ENCODE measurements at regions not wholly inside any gene's neighbourhood (a gene's known extent, or its start where the extent isn't known, plus 50 kb on each side); places are given as distances from the start of the nearest gene placed in this dataset.

- H3K9me2 ChIP-seq (ENCODE audit: insufficient read depth, low read length) = no peaks in the 10 kb centered on the region
- H3K79me2 ChIP-seq (replicated peaks; ENCODE audit: insufficient read depth, low read length) = no peaks in the 10 kb centered on the region
- no peak overlapping the region for H2AFZ ChIP-seq (ENCODE audit: low read depth, low read length)
- no peak overlapping the region for H3K4me3 ChIP-seq (ENCODE audit: low read length)
- H3K9me3 ChIP-seq (ENCODE audit: low read length) = no peaks in the 10 kb centered on the region
- H3F3A ChIP-seq (ENCODE audit: insufficient read depth, low read length, poor library complexity, severe bottlenecking) = no peaks in the 10 kb centered on the region
- no peak overlapping the region for H3K27ac ChIP-seq (ENCODE audit: low read length)
- no peaks in the 10 kb centered on the region for H3K36me3 ChIP-seq (ENCODE audit: insufficient read depth, low read length)
- H3K27me3 ChIP-seq (ENCODE audit: insufficient read depth, low read depth, low read length) = no peaks in the 10 kb centered on the region
- TF ChIP-seq MXI1 (conservative IDR thresholded peaks at IDR 0.05; ENCODE audit: poor library complexity, severe bottlenecking) = no peak
- TF ChIP-seq EP300 (conservative IDR thresholded peaks at IDR 0.05; ENCODE audit: poor library complexity, severe bottlenecking) = no peak
- TF ChIP-seq SMC3 (conservative IDR thresholded peaks at IDR 0.05; ENCODE audit: poor library complexity) = no peak
- TF ChIP-seq REST (IDR thresholded peaks at IDR 0.05; ENCODE audit: borderline replicate concordance) = no peak
- no peak for TF ChIP-seq RAD21 (conservative IDR thresholded peaks at IDR 0.05)
- TF ChIP-seq, protein P1, sequence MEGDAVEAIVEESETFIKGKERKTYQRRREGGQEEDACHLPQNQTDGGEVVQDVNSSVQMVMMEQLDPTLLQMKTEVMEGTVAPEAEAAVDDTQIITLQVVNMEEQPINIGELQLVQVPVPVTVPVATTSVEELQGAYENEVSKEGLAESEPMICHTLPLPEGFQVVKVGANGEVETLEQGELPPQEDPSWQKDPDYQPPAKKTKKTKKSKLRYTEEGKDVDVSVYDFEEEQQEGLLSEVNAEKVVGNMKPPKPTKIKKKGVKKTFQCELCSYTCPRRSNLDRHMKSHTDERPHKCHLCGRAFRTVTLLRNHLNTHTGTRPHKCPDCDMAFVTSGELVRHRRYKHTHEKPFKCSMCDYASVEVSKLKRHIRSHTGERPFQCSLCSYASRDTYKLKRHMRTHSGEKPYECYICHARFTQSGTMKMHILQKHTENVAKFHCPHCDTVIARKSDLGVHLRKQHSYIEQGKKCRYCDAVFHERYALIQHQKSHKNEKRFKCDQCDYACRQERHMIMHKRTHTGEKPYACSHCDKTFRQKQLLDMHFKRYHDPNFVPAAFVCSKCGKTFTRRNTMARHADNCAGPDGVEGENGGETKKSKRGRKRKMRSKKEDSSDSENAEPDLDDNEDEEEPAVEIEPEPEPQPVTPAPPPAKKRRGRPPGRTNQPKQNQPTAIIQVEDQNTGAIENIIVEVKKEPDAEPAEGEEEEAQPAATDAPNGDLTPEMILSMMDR (IDR thresholded peaks at IDR 0.05; ENCODE audit: poor library complexity, severe bottlenecking) = no peak
- no peak for TF ChIP-seq TAF1 (IDR thresholded peaks at IDR 0.05; ENCODE audit: low read depth)
- no peak for TF ChIP-seq POLR2AphosphoS5 (IDR thresholded peaks at IDR 0.05)
- TF ChIP-seq EZH2 (IDR thresholded peaks at IDR 0.05; ENCODE audit: borderline replicate concordance, insufficient read depth, low read length, poor library complexity, severe bottlenecking) = no peak
- H3K9ac ChIP-seq (ENCODE audit: low read length) = no peak overlapping the region
- H3K4me2 ChIP-seq (ENCODE audit: low read length) = no peak overlapping the region
- H4K20me1 ChIP-seq (ENCODE audit: insufficient read depth) = no peaks in the 10 kb centered on the region
Observed at GRCh38 chr1:30521261-30521865, 202.0 kb downstream of the MATN1 start.

DNA sequence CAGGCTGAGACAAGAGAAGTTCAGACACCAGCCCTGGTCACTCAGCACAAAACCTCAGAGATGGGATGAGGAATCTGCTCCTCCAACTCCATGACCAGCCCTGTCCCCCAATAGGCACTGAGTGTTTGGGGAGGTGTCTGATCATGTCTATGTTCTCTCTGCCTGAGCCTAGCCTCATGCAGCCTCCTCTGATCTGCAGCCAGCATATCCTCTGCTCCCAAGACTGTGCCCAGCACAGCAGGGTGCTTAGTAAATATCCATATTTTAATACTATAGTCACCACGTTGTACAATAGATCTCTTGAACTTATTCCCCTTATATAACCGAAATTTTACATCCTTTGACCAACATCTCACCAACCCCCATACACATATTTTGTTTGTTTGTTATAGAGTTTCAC lies 202.9 kb downstream of the MATN1 start:
- Histone ChIP-seq H3F3A (ENCODE audit: insufficient read depth, low read length, poor library complexity, severe bottlenecking) (no peaks in the 10 kb centered on the region), H3K36me3 (ENCODE audit: insufficient read depth, low read length) (no peaks in the 10 kb centered on the region), H3K9ac (ENCODE audit: low read length) (no peak overlapping the region), H3K27ac (ENCODE audit: low read length) (no peak overlapping the region), H3K9me3 (ENCODE audit: low read length) (no peaks in the 10 kb centered on the region), H3K4me3 (ENCODE audit: low read length) (no peak overlapping the region), H2AFZ (ENCODE audit: low read depth, low read length) (no peak overlapping the region), H4K20me1 (ENCODE audit: insufficient read depth) (no peaks in the 10 kb centered on the region), H3K4me2 (ENCODE audit: low read length) (no peak overlapping the region), H3K27me3 (ENCODE audit: insufficient read depth, low read depth, low read length) (no peaks in the 10 kb centered on the region), H3K79me2 (replicated peaks; ENCODE audit: insufficient read depth, low read length) (no peaks in the 10 kb centered on the region), H3K9me2 (ENCODE audit: insufficient read depth, low read length) (no peaks in the 10 kb centered on the region)
- TF ChIP-seq REST (IDR thresholded peaks at IDR 0.05; ENCODE audit: borderline replicate concordance) = no peak
- no peak for TF ChIP-seq TAF1 (IDR thresholded peaks at IDR 0.05; ENCODE audit: low read depth)

All from neural cell (in vitro differentiated cells).